HCT116 (cell line): ENCODE measurements at regions not wholly inside any gene's neighbourhood (a gene's known extent, or its start where the extent isn't known, plus 50 kb on each side); places are given as distances from the start of the nearest gene placed in this dataset.

ENCODE experiments used
- CTCF ChIP-seq, 3 experiments: fragments of 200-600 bp in 1 of 3; sonication (generic) in 1 of 3; IDR thresholded peaks in 2 of 3; conservative IDR thresholded peaks in 1 of 3; 2 replicates each; pipeline ENCODE4 v1.5.1; 2012 to 2017; ENCODE audit warnings: low read depth in 2 of 3, low read length in 2 of 3, antibody characterized with exemption in 1 of 3, borderline replicate concordance in 1 of 3, control low read depth in 1 of 3, mild to moderate bottlenecking in 1 of 3, mixed read lengths in 1 of 3, mixed run types in 1 of 3, moderate library complexity in 1 of 3; ENCODE audit not compliant: insufficient read depth in 1 of 3
- EZH2phosphoT487 ChIP-seq: fragments of 200-600 bp; IDR thresholded peaks from 2 replicates; pipeline ENCODE4 v1.6.1; 2018; ENCODE audit warnings: antibody characterized with exemption, borderline replicate concordance
- POLR2A ChIP-seq: IDR thresholded peaks from 2 replicates; pipeline ENCODE4 v1.7.0; 2011; ENCODE audit warnings: borderline replicate concordance; ENCODE audit not compliant: insufficient read depth, insufficient read length; ENCODE audit errors: extremely low read depth
- RAD21 ChIP-seq: IDR thresholded peaks from 2 replicates; pipeline ENCODE4 v1.6.1; 2012; ENCODE audit warnings: low read depth, mild to moderate bottlenecking
- REST ChIP-seq: IDR thresholded peaks from 2 replicates; pipeline ENCODE4 v1.6.1; 2012; ENCODE audit warnings: low read depth
- SIN3A ChIP-seq: IDR thresholded peaks from 2 replicates; pipeline ENCODE4 v1.6.1; 2012; ENCODE audit warnings: low read depth
- SRF ChIP-seq: IDR thresholded peaks from 2 replicates; pipeline ENCODE4 v1.6.1; 2012; ENCODE audit warnings: low read depth

- TF ChIP-seq CTCF (IDR thresholded peaks at IDR 0.05 in 2 of 3, conservative IDR thresholded peaks at IDR 0.05 in 1 of 3; ENCODE audit: borderline replicate concordance in 1 of 3, insufficient read depth in 1 of 3, low read depth in 2 of 3, low read length in 2 of 3): no peak
- no peak for TF ChIP-seq POLR2A
- TF ChIP-seq SIN3A: no peak
- no peak for TF ChIP-seq RAD21
- TF ChIP-seq REST: no peak
- TF ChIP-seq SRF: no peak
- no peak for TF ChIP-seq EZH2phosphoT487
These were observed 56.8 kb upstream of the EPB41L4A start for GRCh38 chr5:112475747-112476365.
